DND-41 (cell line): ENCODE measurements at regions not wholly inside any gene's neighbourhood (a gene's known extent, or its start where the extent isn't known, plus 50 kb on each side); places are given as distances from the start of the nearest gene placed in this dataset.

Experiments used
- EZH2 ChIP-seq: IDR thresholded peaks from 3 replicates; pipeline ENCODE4 v1.6.1; 2012; ENCODE audit warnings: borderline replicate concordance, low read depth, mild to moderate bottlenecking, moderate library complexity, low read length, inconsistent platforms; ENCODE audit not compliant: severe bottlenecking
- TF ChIP-seq, protein P1 (sequence below): IDR thresholded peaks from 2 replicates; pipeline ENCODE4 v1.5.1; 2012; ENCODE audit warnings: borderline replicate concordance, low read length, moderate library complexity, mild to moderate bottlenecking; ENCODE audit not compliant: poor library complexity, severe bottlenecking; ENCODE audit errors: extremely low read depth

DNA sequence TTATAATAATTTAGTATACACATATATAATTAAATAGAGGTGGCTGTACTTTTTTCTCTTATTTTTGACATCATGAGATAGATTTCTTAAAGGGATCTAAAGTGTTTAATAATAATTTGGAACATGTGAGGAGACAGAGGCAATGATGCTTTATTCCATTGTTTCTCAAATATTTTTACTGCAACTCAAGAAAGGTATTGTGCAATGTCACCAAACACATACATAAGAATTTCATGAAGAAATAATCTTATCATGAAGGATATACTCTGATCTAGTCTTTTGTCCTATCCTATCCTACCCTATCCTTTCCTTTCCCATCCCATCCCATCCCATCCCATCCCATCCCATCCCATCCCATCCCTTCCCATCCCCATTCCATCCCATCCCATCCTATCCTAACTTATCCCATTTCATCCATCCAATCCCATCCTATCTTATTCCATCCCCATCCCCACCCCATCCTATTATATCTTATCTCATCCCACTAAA, 232.1 kb upstream of the SMIM21 start:
- TF ChIP-seq, protein P1, sequence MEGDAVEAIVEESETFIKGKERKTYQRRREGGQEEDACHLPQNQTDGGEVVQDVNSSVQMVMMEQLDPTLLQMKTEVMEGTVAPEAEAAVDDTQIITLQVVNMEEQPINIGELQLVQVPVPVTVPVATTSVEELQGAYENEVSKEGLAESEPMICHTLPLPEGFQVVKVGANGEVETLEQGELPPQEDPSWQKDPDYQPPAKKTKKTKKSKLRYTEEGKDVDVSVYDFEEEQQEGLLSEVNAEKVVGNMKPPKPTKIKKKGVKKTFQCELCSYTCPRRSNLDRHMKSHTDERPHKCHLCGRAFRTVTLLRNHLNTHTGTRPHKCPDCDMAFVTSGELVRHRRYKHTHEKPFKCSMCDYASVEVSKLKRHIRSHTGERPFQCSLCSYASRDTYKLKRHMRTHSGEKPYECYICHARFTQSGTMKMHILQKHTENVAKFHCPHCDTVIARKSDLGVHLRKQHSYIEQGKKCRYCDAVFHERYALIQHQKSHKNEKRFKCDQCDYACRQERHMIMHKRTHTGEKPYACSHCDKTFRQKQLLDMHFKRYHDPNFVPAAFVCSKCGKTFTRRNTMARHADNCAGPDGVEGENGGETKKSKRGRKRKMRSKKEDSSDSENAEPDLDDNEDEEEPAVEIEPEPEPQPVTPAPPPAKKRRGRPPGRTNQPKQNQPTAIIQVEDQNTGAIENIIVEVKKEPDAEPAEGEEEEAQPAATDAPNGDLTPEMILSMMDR = no peak
- TF ChIP-seq EZH2 = no peak
